Islet of Langerhans (tissue), 1 donor: ENCODE measurements at regions not wholly inside any gene's neighbourhood (a gene's known extent, or its start where the extent isn't known, plus 50 kb on each side); places are given as distances from the start of the nearest gene placed in this dataset.

Experiments used
- FAIRE-seq: peaks from one replicate; lab custom pipeline; 2011; peaks lifted over from hg19 to GRCh38; lab: Jason Lieb, UNC

DNA sequence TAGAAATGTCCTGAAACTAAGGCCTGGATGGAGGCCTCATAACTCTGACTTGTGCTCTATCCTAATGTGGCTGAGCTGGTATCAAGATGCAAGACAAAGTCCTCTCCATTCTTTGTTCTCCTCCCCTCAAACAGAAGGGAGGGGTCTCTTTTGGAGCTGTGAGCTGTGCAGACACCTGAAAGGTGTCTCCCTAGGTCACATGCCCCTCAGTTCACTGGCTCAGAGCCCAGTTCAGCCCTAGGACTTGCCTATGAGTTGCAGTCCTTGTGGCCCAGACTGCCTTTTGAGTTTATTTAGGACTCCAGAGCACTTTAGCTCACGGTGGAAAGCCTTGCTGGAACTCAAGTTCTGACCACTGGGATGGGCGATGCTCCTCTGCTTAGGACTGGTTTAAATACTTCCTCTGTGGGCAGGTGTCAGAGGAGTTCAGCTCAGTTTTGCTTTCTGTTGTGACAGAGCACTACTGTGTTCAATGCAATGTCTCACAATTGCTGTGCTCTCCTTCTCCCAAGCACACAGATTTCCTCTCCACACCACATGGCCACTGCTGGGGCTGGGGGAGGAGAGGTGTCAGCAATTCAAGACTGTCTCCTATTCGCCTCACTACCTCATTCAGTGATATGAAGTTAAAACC, 84.8 kb upstream of the ZNF827 start:
- FAIRE-seq = no peak

DNA sequence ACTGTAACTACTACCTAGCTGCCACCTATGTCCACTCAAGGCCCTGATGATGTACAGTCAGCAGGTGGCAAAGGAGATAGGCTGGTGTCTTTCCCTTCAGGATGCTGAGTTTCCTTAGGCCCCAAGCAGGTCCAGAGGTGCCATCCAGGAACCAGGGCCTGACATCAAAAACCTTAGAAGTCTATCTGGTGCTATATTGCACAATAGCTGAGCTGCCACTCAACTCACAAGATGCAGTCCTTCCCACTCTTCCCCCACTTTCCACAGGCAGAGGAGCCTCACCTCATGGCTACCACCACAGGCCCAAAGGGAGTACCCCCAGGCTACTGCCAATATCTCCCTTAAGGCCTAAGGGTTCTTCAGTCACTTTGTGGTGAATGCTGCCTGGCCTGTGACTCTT, 83.9 kb upstream of the ZNF827 start:
- FAIRE-seq = no peak

DNA sequence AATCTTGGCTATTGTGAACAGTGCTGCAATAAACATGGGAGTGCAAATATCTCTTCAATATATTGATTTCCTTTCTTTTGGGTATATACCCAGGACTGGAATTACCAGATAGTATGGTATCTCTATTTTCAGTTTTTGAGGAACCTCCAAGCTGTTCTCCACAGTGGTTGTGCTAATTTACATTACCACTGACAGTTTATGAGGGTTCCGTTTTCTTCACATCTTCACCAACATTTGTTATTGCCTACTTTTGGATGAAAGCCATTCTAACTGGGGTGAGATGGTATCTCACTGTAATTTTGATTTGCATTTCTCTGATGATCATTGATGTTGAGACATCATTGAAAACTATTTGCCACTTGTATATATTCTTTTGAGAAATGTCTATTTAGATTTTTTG, 79.6 kb upstream of the ZNF827 start:
- FAIRE-seq = no peak

DNA sequence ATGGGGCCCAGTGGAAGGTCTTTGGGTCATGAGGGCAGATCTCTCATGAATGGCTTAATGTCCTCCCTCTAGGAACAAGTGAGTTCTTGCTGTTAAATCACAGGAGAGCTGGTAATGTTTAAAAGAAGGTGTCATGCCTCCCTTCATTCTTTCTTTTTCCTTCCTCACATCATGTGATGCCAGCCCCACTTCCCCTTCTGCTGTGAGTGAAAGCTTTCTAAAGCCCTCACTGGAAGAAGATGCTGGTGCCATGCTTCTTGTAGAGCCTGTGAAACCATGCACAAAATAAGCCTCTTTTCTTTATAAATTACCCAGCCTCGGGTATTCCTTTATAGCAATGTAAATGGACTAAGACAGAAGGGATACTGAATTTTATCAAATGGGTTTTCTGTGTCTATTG, 66.1 kb upstream of the ZNF827 start:
- FAIRE-seq = no peak

DNA sequence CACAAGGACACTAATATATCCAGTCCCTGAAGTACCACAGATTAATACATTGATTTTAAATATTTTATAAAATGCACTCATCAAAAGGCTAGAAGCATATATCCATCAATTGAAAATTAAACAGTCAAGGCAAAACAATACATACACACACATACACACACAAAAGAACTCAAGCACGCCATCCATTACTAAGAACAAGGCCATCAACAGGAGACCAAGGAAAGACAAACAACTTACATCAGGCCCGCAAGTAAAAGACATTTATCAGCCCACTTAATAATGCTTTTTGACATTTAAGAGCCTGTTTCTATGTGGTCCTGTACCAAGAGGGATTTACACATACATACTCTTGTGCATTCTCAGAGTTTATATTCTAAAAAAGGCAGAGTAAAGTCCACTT, 50.0 kb upstream of the ZNF827 start:
- FAIRE-seq = no peak
